ENCODE measurements at regions not wholly inside any gene's neighbourhood (a gene's known extent, or its start where the extent isn't known, plus 50 kb on each side); places are given as distances from the start of the nearest gene placed in this dataset.

GRCh38 chr5:142542078-142542477, 143.8 kb downstream of the FGF1 start:
- CTCF ChIA-PET: interaction anchor here (0.6 kb wide), 1 partner anchor 21 kb away, joined by 4 read pairs; no protein-coding TSS in a partner anchor
- no peak overlapping the region for H3K27ac Mint-ChIP-seq
- no peak for DNase-seq
- H3K36me3 Mint-ChIP-seq (ENCODE audit: low read depth): no peaks in the 10 kb centered on the region
- no peak overlapping the region for H3K4me3 Mint-ChIP-seq
- no peaks in the 10 kb centered on the region for H3K9me3 Mint-ChIP-seq
- POLR2A ChIA-PET: no interaction called here
- H3K4me1 Mint-ChIP-seq: no peaks in the 10 kb centered on the region
- peaks cover 7% of the 10 kb centered on the region for H3K27me3 Mint-ChIP-seq

DNA sequence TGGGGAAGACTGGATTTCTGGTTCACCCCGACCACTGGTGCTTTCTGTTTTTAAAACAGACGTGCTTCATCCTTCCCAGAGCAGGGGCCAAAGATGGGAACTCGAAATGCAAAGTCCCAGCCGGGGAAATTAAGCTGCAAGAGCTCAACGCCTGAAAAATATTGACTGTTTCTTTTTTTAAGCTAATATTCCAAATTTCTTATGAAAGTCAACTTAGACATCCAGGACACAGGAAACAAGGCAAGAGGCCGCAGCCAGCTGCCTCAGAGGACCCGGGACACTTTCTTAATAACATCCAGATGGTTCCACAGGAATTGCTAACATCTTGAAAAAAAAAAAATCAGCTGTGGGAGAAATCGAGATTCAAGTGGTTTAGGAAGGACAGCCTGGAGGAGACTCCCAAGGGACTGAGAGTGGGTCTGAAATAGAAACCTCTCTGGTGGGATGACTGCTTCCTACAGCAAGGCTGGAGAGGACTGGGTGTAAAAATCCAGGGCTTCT, 144.9 kb downstream of the FGF1 start:
- no peaks in the 10 kb centered on the region for H3K9me3 Mint-ChIP-seq
- POLR2A ChIA-PET: no interaction called here
- H3K27ac Mint-ChIP-seq: no peak overlapping the region
- no peaks in the 10 kb centered on the region for H3K36me3 Mint-ChIP-seq (ENCODE audit: low read depth)
- H3K4me3 Mint-ChIP-seq: no peak overlapping the region
- DNase-seq: no peak
- H3K4me1 Mint-ChIP-seq: no peaks in the 10 kb centered on the region
- CTCF ChIA-PET: no interaction called here
- peaks cover 7% of the 10 kb centered on the region for H3K27me3 Mint-ChIP-seq

DNA sequence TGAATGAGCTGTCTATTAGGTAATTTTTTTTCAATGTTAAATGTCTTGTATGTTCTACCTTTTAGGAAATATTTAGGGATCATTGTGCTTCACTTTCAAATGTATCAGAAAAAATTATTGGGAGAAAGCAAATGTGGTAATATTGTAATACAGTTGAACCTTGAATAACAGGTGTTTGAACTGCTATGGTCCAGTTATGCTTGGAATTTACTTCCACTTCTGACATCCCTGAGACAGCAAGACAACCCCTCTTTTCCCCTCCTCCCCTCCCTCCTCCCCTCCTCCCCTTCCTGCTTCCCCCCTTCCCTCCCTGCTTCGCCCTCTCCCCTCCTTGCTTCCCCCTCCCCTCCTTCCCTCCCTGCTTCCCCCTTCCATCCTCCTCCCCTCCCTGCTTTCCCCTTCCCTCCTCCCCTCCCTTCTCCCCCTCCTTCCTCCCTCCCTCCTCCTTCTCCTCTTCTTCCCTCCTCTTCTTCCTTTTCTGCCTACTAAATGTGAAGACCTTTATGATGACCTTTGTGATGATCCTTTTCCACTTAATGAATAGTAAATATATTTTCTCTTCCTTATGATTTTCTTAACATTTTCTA, 146.6 kb downstream of the FGF1 start:
- no peaks in the 10 kb centered on the region for H3K9me3 Mint-ChIP-seq
- H3K4me3 Mint-ChIP-seq: no peak overlapping the region

GRCh38 chr5:142537938-142538337, 148.0 kb downstream of the FGF1 start:
- ChIA-PET POLR2A (no interaction called here), CTCF (no interaction called here)
- Mint-ChIP-seq H3K27me3 (peaks cover 6% of the 10 kb centered on the region), H3K36me3 (ENCODE audit: low read depth) (no peaks in the 10 kb centered on the region), H3K27ac (no peak overlapping the region), H3K4me3 (no peak overlapping the region), H3K4me1 (no peaks in the 10 kb centered on the region), H3K9me3 (no peaks in the 10 kb centered on the region)
- DNase-seq: no peak

More for the DNA sequence above, 146.6 kb downstream of the FGF1 start:
- Mint-ChIP-seq H3K36me3 (ENCODE audit: low read depth) (no peaks in the 10 kb centered on the region), H3K27me3 (peaks cover 7% of the 10 kb centered on the region), H3K27ac (no peak overlapping the region), H3K4me1 (no peaks in the 10 kb centered on the region)
- CTCF ChIA-PET: no interaction called here
- POLR2A ChIA-PET: no interaction called here
- no peak for DNase-seq

GRCh38 chr5:142532781-142533176, 153.1 kb downstream of the FGF1 start:
- Mint-ChIP-seq H3K9me3 (no peaks in the 10 kb centered on the region), H3K27ac (no peak overlapping the region), H3K27me3 (no peaks in the 10 kb centered on the region), H3K4me3 (no peak overlapping the region), H3K36me3 (ENCODE audit: low read depth) (no peaks in the 10 kb centered on the region), H3K4me1 (no peaks in the 10 kb centered on the region)
- CTCF ChIA-PET: no interaction called here
- DNase-seq: no peak
- POLR2A ChIA-PET: no interaction called here

DNA sequence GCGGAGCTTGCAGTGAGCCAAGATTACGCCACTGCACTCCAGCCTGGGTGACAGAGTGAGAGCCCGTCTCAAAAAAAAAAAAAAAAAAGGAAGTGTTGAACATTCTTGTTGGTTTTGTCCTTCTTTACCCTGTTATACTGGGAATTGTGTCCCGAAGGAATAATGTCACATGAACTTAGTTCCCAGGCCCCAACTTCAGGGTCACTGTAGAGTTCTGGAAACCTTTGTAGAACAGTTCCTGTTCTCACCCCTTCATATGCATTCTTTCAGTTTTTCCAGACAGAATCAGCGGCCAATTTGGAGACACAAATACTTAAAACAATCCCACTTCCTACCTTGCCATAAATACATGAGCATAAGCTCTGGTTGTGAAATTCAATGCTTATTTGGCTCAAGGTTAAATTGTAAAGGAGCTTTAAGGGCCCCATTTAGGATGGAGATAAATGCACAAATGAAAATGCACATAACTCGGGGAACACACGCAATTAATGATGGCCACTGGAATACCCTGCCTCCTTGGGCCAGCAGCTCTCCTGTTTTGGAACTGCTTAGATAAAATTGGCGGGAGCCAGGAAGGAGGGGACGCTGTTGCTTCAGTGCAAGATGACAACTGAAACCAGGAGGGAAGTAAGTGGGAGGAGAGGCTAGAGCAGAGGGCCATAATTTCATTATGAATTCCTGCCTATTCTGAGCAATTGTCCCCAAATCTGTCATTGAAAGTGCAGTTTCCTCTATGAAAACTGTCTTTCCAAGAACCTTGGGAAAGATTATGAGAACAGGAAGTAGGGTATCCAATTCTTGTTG, 153.7 kb downstream of the FGF1 start:
- Mint-ChIP-seq H3K4me1 (no peaks in the 10 kb centered on the region), H3K36me3 (ENCODE audit: low read depth) (no peaks in the 10 kb centered on the region), H3K4me3 (no peak overlapping the region), H3K9me3 (no peaks in the 10 kb centered on the region), H3K27me3 (no peaks in the 10 kb centered on the region), H3K27ac (no peak overlapping the region)
- DNase-seq: no peak
- ChIA-PET POLR2A (no interaction called here), CTCF (no interaction called here)

- CTCF ChIA-PET: no interaction called here
- Mint-ChIP-seq H3K36me3 (ENCODE audit: low read depth) (no peaks in the 10 kb centered on the region), H3K4me3 (no peak overlapping the region), H3K9me3 (no peaks in the 10 kb centered on the region), H3K27me3 (no peaks in the 10 kb centered on the region), H3K4me1 (no peaks in the 10 kb centered on the region), H3K27ac (no peak overlapping the region)
- no peak for DNase-seq
- POLR2A ChIA-PET: no interaction called here
Observed at GRCh38 chr5:142530904-142531303, 155.0 kb downstream of the FGF1 start.

- ChIA-PET POLR2A (no interaction called here), CTCF (no interaction called here)
- Mint-ChIP-seq H3K36me3 (ENCODE audit: low read depth) (no peaks in the 10 kb centered on the region), H3K4me3 (no peak overlapping the region), H3K27me3 (no peaks in the 10 kb centered on the region), H3K27ac (no peak overlapping the region), H3K9me3 (no peaks in the 10 kb centered on the region), H3K4me1 (no peaks in the 10 kb centered on the region)
- no peak for DNase-seq
Observed at GRCh38 chr5:142529626-142530278, 156.1 kb downstream of the FGF1 start.

GRCh38 chr5:142527664-142528295, 158.1 kb downstream of the FGF1 start:
- Mint-ChIP-seq H3K4me3 (no peak overlapping the region), H3K27me3 (no peaks in the 10 kb centered on the region), H3K36me3 (ENCODE audit: low read depth) (no peaks in the 10 kb centered on the region), H3K4me1 (no peaks in the 10 kb centered on the region), H3K27ac (no peak overlapping the region), H3K9me3 (no peaks in the 10 kb centered on the region)
- DNase-seq: no peak
- ChIA-PET POLR2A (interaction anchor here (1.2 kb wide), 1 partner anchor 171 kb away, joined by 3 read pairs; no protein-coding TSS in a partner anchor), CTCF (interaction anchor here (0.6 kb wide), 1 partner anchor 47 kb away, joined by 3 read pairs; no protein-coding TSS in a partner anchor)

GRCh38 chr5:142527234-142527633, 158.7 kb downstream of the FGF1 start:
- no peaks in the 10 kb centered on the region for H3K36me3 Mint-ChIP-seq (ENCODE audit: low read depth)
- POLR2A ChIA-PET: interaction anchor here (1.2 kb wide), 1 partner anchor 170 kb away, joined by 3 read pairs; no protein-coding TSS in a partner anchor
- no peaks in the 10 kb centered on the region for H3K4me1 Mint-ChIP-seq

DNA sequence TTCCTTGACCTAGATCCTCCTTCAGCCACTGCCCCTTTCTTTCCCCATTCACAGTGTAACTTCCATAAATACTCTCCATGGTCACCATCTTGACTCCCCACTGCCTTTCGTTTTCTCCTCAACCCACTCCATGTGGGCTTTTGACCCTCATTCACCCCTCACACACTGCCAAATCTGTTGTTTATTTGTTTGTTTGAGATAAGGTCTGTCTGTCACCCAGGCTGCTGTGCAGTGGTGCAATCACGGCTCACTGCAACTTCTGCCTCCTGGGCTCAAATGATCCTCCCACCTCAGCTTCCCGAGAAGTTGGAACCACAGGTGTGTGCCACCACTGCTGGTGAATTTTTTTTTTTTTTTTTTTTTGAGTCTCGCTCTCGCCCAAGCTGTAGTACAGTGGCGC, 162.9 kb downstream of the FGF1 start:
- no peak for DNase-seq
- Mint-ChIP-seq H3K27ac (no peak overlapping the region), H3K36me3 (ENCODE audit: low read depth) (no peaks in the 10 kb centered on the region), H3K9me3 (no peaks in the 10 kb centered on the region), H3K4me3 (no peak overlapping the region), H3K4me1 (no peaks in the 10 kb centered on the region), H3K27me3 (no peaks in the 10 kb centered on the region)
- ChIA-PET CTCF (interaction anchor here (1.1 kb wide), 1 partner anchor 200 kb away, joined by 3 read pairs; no protein-coding TSS in a partner anchor), POLR2A (no interaction called here)

More at GRCh38 chr5:142527234-142527633, 158.7 kb downstream of the FGF1 start:
- DNase-seq: no peak
- Mint-ChIP-seq H3K4me3 (no peak overlapping the region), H3K27ac (no peak overlapping the region), H3K27me3 (no peaks in the 10 kb centered on the region), H3K9me3 (no peaks in the 10 kb centered on the region)
- CTCF ChIA-PET: no interaction called here

GRCh38 chr5:142521706-142522105, 164.2 kb downstream of the FGF1 start:
- Mint-ChIP-seq H3K27ac (no peak overlapping the region), H3K27me3 (no peaks in the 10 kb centered on the region), H3K4me3 (no peak overlapping the region), H3K36me3 (ENCODE audit: low read depth) (no peaks in the 10 kb centered on the region), H3K4me1 (no peaks in the 10 kb centered on the region), H3K9me3 (peaks cover 2% of the 10 kb centered on the region)
- DNase-seq: no peak
- ChIA-PET CTCF (no interaction called here), POLR2A (no interaction called here)

- CTCF ChIA-PET: no interaction called here
- H3K27ac Mint-ChIP-seq: no peak overlapping the region
- H3K9me3 Mint-ChIP-seq: peaks cover 6% of the 10 kb centered on the region
- H3K36me3 Mint-ChIP-seq (ENCODE audit: low read depth): no peaks in the 10 kb centered on the region
- DNase-seq: no peak
- POLR2A ChIA-PET: no interaction called here
- H3K4me1 Mint-ChIP-seq: no peaks in the 10 kb centered on the region
- H3K4me3 Mint-ChIP-seq: no peak overlapping the region
- H3K27me3 Mint-ChIP-seq: no peaks in the 10 kb centered on the region
Observed at GRCh38 chr5:142520885-142521284, 165.0 kb downstream of the FGF1 start.
